ENCODE measurements at regions not wholly inside any gene's neighbourhood (a gene's known extent, or its start where the extent isn't known, plus 50 kb on each side); places are given as distances from the start of the nearest gene placed in this dataset.
A peak's percentile ranks its signal among the peaks of the same experiment; 100 is the strongest.
"Not testable (repeated sequence)": the region's sequence is repeated elsewhere in the genome, so short reads cannot be mapped to it uniquely, and the experiment has no call there.

- no peak for DNase-seq (ENCODE audit: low spot score)
Observed at GRCh38 chr2:114066186-114066747, 176.4 kb downstream of the ACTR3 start.

- DNase-seq (ENCODE audit: low spot score): peak; percentile 26
Observed at GRCh38 chr2:114068438-114068837, 178.5 kb downstream of the ACTR3 start.

- DNase-seq (ENCODE audit: low spot score): no peak
Observed at GRCh38 chr2:114076961-114077360, 187.1 kb downstream of the ACTR3 start.

GRCh38 chr2:114079366-114080004, 189.6 kb downstream of the ACTR3 start:
- no peak for DNase-seq (ENCODE audit: low spot score)

GRCh38 chr2:114082731-114083433, 193.0 kb downstream of the ACTR3 start:
- DNase-seq (ENCODE audit: low spot score): no peak

- DNase-seq (ENCODE audit: low spot score): no peak
Observed at GRCh38 chr2:114083717-114084387, 194.0 kb downstream of the ACTR3 start.

- DNase-seq (ENCODE audit: low spot score): no peak
Observed at GRCh38 chr2:114085238-114085637, 195.3 kb downstream of the ACTR3 start.

- DNase-seq (ENCODE audit: low spot score): no peak
Observed at GRCh38 chr2:114085992-114086391, 196.1 kb downstream of the ACTR3 start.

GRCh38 chr2:114089636-114090319, 199.9 kb downstream of the ACTR3 start:
- DNase-seq (ENCODE audit: low spot score): no peak

- DNase-seq (ENCODE audit: low spot score): no peak
Observed at GRCh38 chr2:114091010-114091409, 201.1 kb downstream of the ACTR3 start.

GRCh38 chr2:114108249-114108648, 218.4 kb downstream of the ACTR3 start:
- DNase-seq (ENCODE audit: low spot score): no peak

- DNase-seq (ENCODE audit: low spot score): no peak
Observed at GRCh38 chr2:114108824-114109416, 219.0 kb downstream of the ACTR3 start.

GRCh38 chr2:114111329-114111728, 221.4 kb downstream of the ACTR3 start:
- DNase-seq (ENCODE audit: low spot score): no peak

- no peak for DNase-seq (ENCODE audit: low spot score)
Observed at GRCh38 chr2:114113518-114113917, 223.6 kb downstream of the ACTR3 start.

GRCh38 chr2:114118088-114118487, 228.2 kb downstream of the ACTR3 start:
- DNase-seq (ENCODE audit: low spot score): no peak

GRCh38 chr2:114119862-114120261, 230.0 kb downstream of the ACTR3 start:
- DNase-seq (ENCODE audit: low spot score): no peak

GRCh38 chr2:114122930-114123329, 233.0 kb downstream of the ACTR3 start:
- no peak for DNase-seq (ENCODE audit: low spot score)

- DNase-seq (ENCODE audit: low spot score): no peak
Observed at GRCh38 chr2:114123925-114124324, 234.0 kb downstream of the ACTR3 start.

- no peak for DNase-seq (ENCODE audit: low spot score)
Observed at GRCh38 chr2:114127372-114127771, 237.5 kb downstream of the ACTR3 start.

GRCh38 chr2:114128263-114128662, 238.4 kb downstream of the ACTR3 start:
- DNase-seq (ENCODE audit: low spot score): no peak

GRCh38 chr2:114128725-114129124, 238.8 kb downstream of the ACTR3 start:
- DNase-seq (ENCODE audit: low spot score): no peak

- DNase-seq (ENCODE audit: low spot score): not testable (repeated sequence)
Observed at GRCh38 chr2:114132050-114132449, 242.2 kb downstream of the ACTR3 start.

Data from HuH-7 (cell line).